ENCODE measurements at regions not wholly inside any gene's neighbourhood (a gene's known extent, or its start where the extent isn't known, plus 50 kb on each side); places are given as distances from the start of the nearest gene placed in this dataset.

- no peaks in the 10 kb centered on the region for H3K36me3 ChIP-seq (ENCODE audit: control insufficient read depth in 5 of 5, insufficient read depth in 5 of 5, low read length in 5 of 5)
These were observed 491.4 kb downstream of the KIF20B start for GRCh38 chr10:90192825-90193224.

GRCh38 chr10:90193240-90193985, 492.0 kb downstream of the KIF20B start:
- no peaks in the 10 kb centered on the region for H3K27me3 ChIP-seq (ENCODE audit: control insufficient read depth in 5 of 5, insufficient read depth in 4 of 5, low read length in 5 of 5)
- H3K9ac ChIP-seq (ENCODE audit: low read length in 5 of 5), result no peak overlapping the region

More at GRCh38 chr10:90192825-90193224, 491.4 kb downstream of the KIF20B start:
- Histone ChIP-seq H3K9ac (ENCODE audit: low read length in 5 of 5) (no peak overlapping the region), H3K9me3 (ENCODE audit: control insufficient read depth in 5 of 5, low read length in 5 of 5) (no peaks in the 10 kb centered on the region), H3K27ac (ENCODE audit: low read depth, low read length) (no peak overlapping the region), H3K27me3 (ENCODE audit: control insufficient read depth in 5 of 5, insufficient read depth in 4 of 5, low read length in 5 of 5) (no peaks in the 10 kb centered on the region), H3K4me1 (ENCODE audit: control insufficient read depth in 5 of 5, insufficient read depth in 5 of 5, low read length in 5 of 5) (peaks cover 0 to 18% (median 3%) of the 10 kb centered on the region in 5 donors), H3K4me3 (ENCODE audit: low read depth in 1 of 5, low read length in 5 of 5) (no peak overlapping the region)

GRCh38 chr10:90195288-90195840, 494.0 kb downstream of the KIF20B start:
- Histone ChIP-seq H3K9ac (ENCODE audit: low read length in 5 of 5) (no peak overlapping the region), H3K27me3 (ENCODE audit: control insufficient read depth in 5 of 5, insufficient read depth in 4 of 5, low read length in 5 of 5) (no peaks in the 10 kb centered on the region), H3K4me1 (ENCODE audit: control insufficient read depth in 5 of 5, insufficient read depth in 5 of 5, low read length in 5 of 5) (peaks cover 0 to 18% (median 3%) of the 10 kb centered on the region in 5 donors), H3K9me3 (ENCODE audit: control insufficient read depth in 5 of 5, low read length in 5 of 5) (no peaks in the 10 kb centered on the region), H3K36me3 (ENCODE audit: control insufficient read depth in 5 of 5, insufficient read depth in 5 of 5, low read length in 5 of 5) (no peaks in the 10 kb centered on the region), H3K27ac (ENCODE audit: low read depth, low read length) (no peak overlapping the region), H3K4me3 (ENCODE audit: low read depth in 1 of 5, low read length in 5 of 5) (no peak overlapping the region)

More at GRCh38 chr10:90193240-90193985, 492.0 kb downstream of the KIF20B start:
- Histone ChIP-seq H3K36me3 (ENCODE audit: control insufficient read depth in 5 of 5, insufficient read depth in 5 of 5, low read length in 5 of 5) (no peaks in the 10 kb centered on the region), H3K4me1 (ENCODE audit: control insufficient read depth in 5 of 5, insufficient read depth in 5 of 5, low read length in 5 of 5) (peaks cover 0 to 18% (median 3%) of the 10 kb centered on the region in 5 donors), H3K27ac (ENCODE audit: low read depth, low read length) (no peak overlapping the region), H3K9me3 (ENCODE audit: control insufficient read depth in 5 of 5, low read length in 5 of 5) (no peaks in the 10 kb centered on the region), H3K4me3 (ENCODE audit: low read depth in 1 of 5, low read length in 5 of 5) (no peak overlapping the region)

GRCh38 chr10:90197766-90198165, 496.4 kb downstream of the KIF20B start:
- no peaks in the 10 kb centered on the region for H3K9me3 ChIP-seq (ENCODE audit: control insufficient read depth in 5 of 5, low read length in 5 of 5)
- H3K27me3 ChIP-seq (ENCODE audit: control insufficient read depth in 5 of 5, insufficient read depth in 4 of 5, low read length in 5 of 5), result no peaks in the 10 kb centered on the region
- H3K9ac ChIP-seq (ENCODE audit: low read length in 5 of 5), result no peak overlapping the region
- no peak overlapping the region for H3K4me3 ChIP-seq (ENCODE audit: low read depth in 1 of 5, low read length in 5 of 5)
- peaks cover 0 to 18% (median 3%) of the 10 kb centered on the region in 5 donors for H3K4me1 ChIP-seq (ENCODE audit: control insufficient read depth in 5 of 5, insufficient read depth in 5 of 5, low read length in 5 of 5)
- H3K36me3 ChIP-seq (ENCODE audit: control insufficient read depth in 5 of 5, insufficient read depth in 5 of 5, low read length in 5 of 5), result no peaks in the 10 kb centered on the region
- no peak overlapping the region for H3K27ac ChIP-seq (ENCODE audit: low read depth, low read length)

GRCh38 chr10:90199093-90199492, 497.7 kb downstream of the KIF20B start:
- H3K4me3 ChIP-seq (ENCODE audit: low read depth in 1 of 5, low read length in 5 of 5), result no peak overlapping the region
- H3K9me3 ChIP-seq (ENCODE audit: control insufficient read depth in 5 of 5, low read length in 5 of 5), result no peaks in the 10 kb centered on the region
- no peak overlapping the region for H3K9ac ChIP-seq (ENCODE audit: low read length in 5 of 5)
- peaks cover 0 to 8% (median 0%) of the 10 kb centered on the region in 5 donors for H3K4me1 ChIP-seq (ENCODE audit: control insufficient read depth in 5 of 5, insufficient read depth in 5 of 5, low read length in 5 of 5)
- H3K27ac ChIP-seq (ENCODE audit: low read depth, low read length), result no peak overlapping the region
- no peaks in the 10 kb centered on the region for H3K36me3 ChIP-seq (ENCODE audit: control insufficient read depth in 5 of 5, insufficient read depth in 5 of 5, low read length in 5 of 5)
- H3K27me3 ChIP-seq (ENCODE audit: control insufficient read depth in 5 of 5, insufficient read depth in 4 of 5, low read length in 5 of 5), result no peaks in the 10 kb centered on the region

GRCh38 chr10:90199513-90199912, 498.1 kb downstream of the KIF20B start:
- no peaks in the 10 kb centered on the region for H3K27me3 ChIP-seq (ENCODE audit: control insufficient read depth in 5 of 5, insufficient read depth in 4 of 5, low read length in 5 of 5)
- no peaks in the 10 kb centered on the region for H3K36me3 ChIP-seq (ENCODE audit: control insufficient read depth in 5 of 5, insufficient read depth in 5 of 5, low read length in 5 of 5)
- H3K4me1 ChIP-seq (ENCODE audit: control insufficient read depth in 5 of 5, insufficient read depth in 5 of 5, low read length in 5 of 5), result peaks cover 0 to 8% (median 0%) of the 10 kb centered on the region in 5 donors
- H3K9me3 ChIP-seq (ENCODE audit: control insufficient read depth in 5 of 5, low read length in 5 of 5), result no peaks in the 10 kb centered on the region
- no peak overlapping the region for H3K4me3 ChIP-seq (ENCODE audit: low read depth in 1 of 5, low read length in 5 of 5)
- H3K27ac ChIP-seq (ENCODE audit: low read depth, low read length), result no peak overlapping the region
- H3K9ac ChIP-seq (ENCODE audit: low read length in 5 of 5), result no peak overlapping the region

GRCh38 chr10:90204131-90204955, 503.0 kb downstream of the KIF20B start:
- no peak overlapping the region for H3K9ac ChIP-seq (ENCODE audit: low read length in 5 of 5)
- H3K27ac ChIP-seq (ENCODE audit: low read depth, low read length), result no peak overlapping the region
- H3K27me3 ChIP-seq (ENCODE audit: control insufficient read depth in 5 of 5, insufficient read depth in 4 of 5, low read length in 5 of 5), result no peaks in the 10 kb centered on the region
- H3K4me1 ChIP-seq (ENCODE audit: control insufficient read depth in 5 of 5, insufficient read depth in 5 of 5, low read length in 5 of 5), result no peaks in the 10 kb centered on the region
- H3K4me3 ChIP-seq (ENCODE audit: low read depth in 1 of 5, low read length in 5 of 5), result no peak overlapping the region
- H3K9me3 ChIP-seq (ENCODE audit: control insufficient read depth in 5 of 5, low read length in 5 of 5), result no peaks in the 10 kb centered on the region
- no peaks in the 10 kb centered on the region for H3K36me3 ChIP-seq (ENCODE audit: control insufficient read depth in 5 of 5, insufficient read depth in 5 of 5, low read length in 5 of 5)

- Histone ChIP-seq H3K36me3 (ENCODE audit: control insufficient read depth in 5 of 5, insufficient read depth in 5 of 5, low read length in 5 of 5) (no peaks in the 10 kb centered on the region), H3K9ac (ENCODE audit: low read length in 5 of 5) (no peak overlapping the region), H3K4me3 (ENCODE audit: low read depth in 1 of 5, low read length in 5 of 5) (no peak overlapping the region), H3K4me1 (ENCODE audit: control insufficient read depth in 5 of 5, insufficient read depth in 5 of 5, low read length in 5 of 5) (no peaks in the 10 kb centered on the region), H3K27me3 (ENCODE audit: control insufficient read depth in 5 of 5, insufficient read depth in 4 of 5, low read length in 5 of 5) (no peaks in the 10 kb centered on the region), H3K9me3 (ENCODE audit: control insufficient read depth in 5 of 5, low read length in 5 of 5) (no peaks in the 10 kb centered on the region), H3K27ac (ENCODE audit: low read depth, low read length) (no peak overlapping the region)
These were observed 503.5 kb downstream of the KIF20B start for GRCh38 chr10:90204956-90205314.

- no peaks in the 10 kb centered on the region for H3K9me3 ChIP-seq (ENCODE audit: control insufficient read depth in 5 of 5, low read length in 5 of 5)
- H3K4me1 ChIP-seq (ENCODE audit: control insufficient read depth in 5 of 5, insufficient read depth in 5 of 5, low read length in 5 of 5), result no peaks in the 10 kb centered on the region
- H3K36me3 ChIP-seq (ENCODE audit: control insufficient read depth in 5 of 5, insufficient read depth in 5 of 5, low read length in 5 of 5), result no peaks in the 10 kb centered on the region
- no peak overlapping the region for H3K4me3 ChIP-seq (ENCODE audit: low read depth in 1 of 5, low read length in 5 of 5)
- no peak overlapping the region for H3K9ac ChIP-seq (ENCODE audit: low read length in 5 of 5)
- no peaks in the 10 kb centered on the region for H3K27me3 ChIP-seq (ENCODE audit: control insufficient read depth in 5 of 5, insufficient read depth in 4 of 5, low read length in 5 of 5)
- no peak overlapping the region for H3K27ac ChIP-seq (ENCODE audit: low read depth, low read length)
These were observed 503.9 kb downstream of the KIF20B start for GRCh38 chr10:90205340-90205739.

GRCh38 chr10:90213346-90213745, 512.0 kb downstream of the KIF20B start:
- no peak overlapping the region for H3K9ac ChIP-seq (ENCODE audit: low read length in 5 of 5)
- no peaks in the 10 kb centered on the region for H3K4me1 ChIP-seq (ENCODE audit: control insufficient read depth in 5 of 5, insufficient read depth in 5 of 5, low read length in 5 of 5)

More at GRCh38 chr10:90213346-90213745, 512.0 kb downstream of the KIF20B start:
- Histone ChIP-seq H3K27ac (ENCODE audit: low read depth, low read length) (no peak overlapping the region), H3K36me3 (ENCODE audit: control insufficient read depth in 5 of 5, insufficient read depth in 5 of 5, low read length in 5 of 5) (no peaks in the 10 kb centered on the region), H3K9me3 (ENCODE audit: control insufficient read depth in 5 of 5, low read length in 5 of 5) (no peaks in the 10 kb centered on the region), H3K4me3 (ENCODE audit: low read depth in 1 of 5, low read length in 5 of 5) (no peak overlapping the region), H3K27me3 (ENCODE audit: control insufficient read depth in 5 of 5, insufficient read depth in 4 of 5, low read length in 5 of 5) (no peaks in the 10 kb centered on the region)
